HEK293T (cell line): ENCODE measurements at regions not wholly inside any gene's neighbourhood (a gene's known extent, or its start where the extent isn't known, plus 50 kb on each side); places are given as distances from the start of the nearest gene placed in this dataset.

Source experiments
- CTCF ChIA-PET: fragments of 350-600 bp; formaldehyde crosslinking; extraction: SDS; loops from one replicate; lab custom pipeline; 2021; ENCODE audit warnings: antibody characterized with exemption, inconsistent platforms; lab: Yijun Ruan, JAX
- POLR2A ChIA-PET: fragments of 350-600 bp; formaldehyde crosslinking; extraction: SDS; loops from one replicate; lab custom pipeline; 2020; ENCODE audit warnings: antibody characterized with exemption, inconsistent platforms; lab: Yijun Ruan, JAX
- DNase-seq: peaks from one replicate; pipeline ENCODE4 v3.0.0; 2012; ENCODE audit warnings: mixed read lengths; ENCODE audit errors: extremely low spot score
- ARNT ChIP-seq: fragments of 450-650 bp; IDR thresholded peaks from 2 replicates; pipeline ENCODE4 v1.6.1; 2017; ENCODE audit warnings: mild to moderate bottlenecking
- BHLHE40 ChIP-seq: fragments of 450-650 bp; IDR thresholded peaks from 2 replicates; pipeline ENCODE4 v1.6.1; 2016; ENCODE audit warnings: mild to moderate bottlenecking, moderate library complexity, borderline replicate concordance
- CTBP1 ChIP-seq: fragments of 450-650 bp; IDR thresholded peaks from 2 replicates; pipeline ENCODE4 v1.6.1; 2016; ENCODE audit warnings: borderline replicate concordance
- ELF4 ChIP-seq: fragments of 450-650 bp; IDR thresholded peaks from 2 replicates; pipeline ENCODE4 v1.6.1; 2017; ENCODE audit warnings: antibody characterized with exemption
- FOXA1 ChIP-seq: fragments of 450-650 bp; IDR thresholded peaks from 2 replicates; pipeline ENCODE4 v1.6.1; 2016; ENCODE audit warnings: mild to moderate bottlenecking
- FOXK2 ChIP-seq: fragments of 450-650 bp; IDR thresholded peaks from 2 replicates; pipeline ENCODE4 v1.6.1; 2016; ENCODE audit warnings: mild to moderate bottlenecking
- FOXM1 ChIP-seq: fragments of 450-650 bp; IDR thresholded peaks from 2 replicates; pipeline ENCODE4 v1.6.1; 2017; ENCODE audit warnings: mild to moderate bottlenecking, borderline replicate concordance
- HDGF ChIP-seq: fragments of 450-650 bp; IDR thresholded peaks from 2 replicates; pipeline ENCODE4 v1.6.1; 2017; ENCODE audit warnings: antibody characterized with exemption, borderline replicate concordance
- L3MBTL2 ChIP-seq: fragments of 450-650 bp; conservative IDR thresholded peaks from 2 replicates; pipeline ENCODE4 v1.6.1; 2016; ENCODE audit warnings: mild to moderate bottlenecking
- LEF1 ChIP-seq: fragments of 450-650 bp; IDR thresholded peaks from 2 replicates; pipeline ENCODE4 v1.6.1; 2017; ENCODE audit warnings: mild to moderate bottlenecking, borderline replicate concordance
- NFRKB ChIP-seq: fragments of 450-650 bp; IDR thresholded peaks from 2 replicates; pipeline ENCODE4 v1.6.1; 2016; ENCODE audit warnings: mild to moderate bottlenecking, moderate library complexity
- PKNOX1 ChIP-seq: fragments of 450-650 bp; IDR thresholded peaks from 2 replicates; pipeline ENCODE4 v1.6.1; 2016
- SP1 ChIP-seq: fragments of 450-650 bp; IDR thresholded peaks from 2 replicates; pipeline ENCODE4 v1.6.1; 2017
- SUZ12 ChIP-seq: fragments of 450-650 bp; IDR thresholded peaks from 2 replicates; pipeline ENCODE4 v1.6.1; 2016; ENCODE audit warnings: mild to moderate bottlenecking
- TARDBP ChIP-seq: fragments of 450-650 bp; IDR thresholded peaks from 2 replicates; pipeline ENCODE4 v1.6.1; 2016
- ZNF384 ChIP-seq: fragments of 450-650 bp; IDR thresholded peaks from 2 replicates; pipeline ENCODE4 v1.6.1; 2016

GRCh38 chr7:57071-57470 is 135.3 kb upstream of the FAM20C start:
- TF ChIP-seq ELF4 (no peak), FOXM1 (no peak), PKNOX1 (no peak), CTBP1 (no peak), ARNT (no peak), LEF1 (no peak), SP1 (no peak), FOXK2 (no peak), FOXA1 (no peak), SUZ12 (no peak), HDGF (no peak), L3MBTL2 (no peak), NFRKB (no peak), TARDBP (no peak), ZNF384 (no peak), BHLHE40 (no peak)
- CTCF ChIA-PET = no interaction called here
- POLR2A ChIA-PET = no interaction called here
- DNase-seq = no peak

GRCh38 chr7:57482-58255 is 134.7 kb upstream of the FAM20C start:
- POLR2A ChIA-PET = no interaction called here

GRCh38 chr7:58316-58715 is 134.1 kb upstream of the FAM20C start:
- TF ChIP-seq ARNT (no peak), SUZ12 (no peak), FOXK2 (no peak), PKNOX1 (no peak)
- ChIA-PET POLR2A (no interaction called here), CTCF (no interaction called here)
- DNase-seq = no peak

More at GRCh38 chr7:57482-58255, 134.7 kb upstream of the FAM20C start:
- CTCF ChIA-PET = no interaction called here
- DNase-seq = no peak
- TF ChIP-seq ARNT (no peak), SUZ12 (no peak), FOXK2 (no peak), NFRKB (no peak), HDGF (no peak), ZNF384 (no peak), ELF4 (no peak), FOXM1 (no peak), BHLHE40 (no peak), PKNOX1 (no peak), L3MBTL2 (no peak), CTBP1 (no peak), LEF1 (no peak), TARDBP (no peak), FOXA1 (no peak)

- ChIA-PET POLR2A (no interaction called here), CTCF (no interaction called here)
- DNase-seq = no peak
- TF ChIP-seq ZNF384 (no peak), PKNOX1 (no peak), L3MBTL2 (no peak), BHLHE40 (no peak), ARNT (no peak)
These were observed 133.0 kb upstream of the FAM20C start for GRCh38 chr7:59079-60016.

- POLR2A ChIA-PET = no interaction called here
- CTCF ChIA-PET = no interaction called here
- TF ChIP-seq PKNOX1 (no peak), ARNT (no peak), L3MBTL2 (no peak), ZNF384 (no peak), FOXM1 (no peak), FOXA1 (no peak), NFRKB (no peak)
- DNase-seq = no peak
These were observed 132.2 kb upstream of the FAM20C start for GRCh38 chr7:60017-60675.
